Esophagus muscularis mucosa (tissue), 4 donors: ENCODE measurements at regions not wholly inside any gene's neighbourhood (a gene's known extent, or its start where the extent isn't known, plus 50 kb on each side); places are given as distances from the start of the nearest gene placed in this dataset.

ENCODE experiments used
- DNase-seq: peaks from one replicate; pipeline ENCODE4 v3.0.0-alpha.2; 2017; ENCODE audit errors: extremely low spot score
- H3K27ac ChIP-seq, 4 donors: fragments of 200-600 bp; sonication (generic); replicated peaks in 1 of 4; 1 replicate in 3 of 4; 2 replicates in 1 of 4; pipeline ENCODE4 v1.5.1; 2016 to 2019; ENCODE audit warnings: mild to moderate bottlenecking in 1 of 4
- H3K27me3 ChIP-seq, 4 donors: fragments of 200-600 bp; sonication (generic); one replicate each; pipeline versions ENCODE4 v1.5.1 to v1.6.0; 2016 to 2019
- H3K36me3 ChIP-seq, 4 donors: fragments of 200-600 bp; sonication (generic); one replicate each; pipeline ENCODE4 v1.5.1; 2016 to 2019
- H3K4me1 ChIP-seq, 4 donors: fragments of 200-600 bp; sonication (generic); one replicate each; pipeline ENCODE4 v1.5.1; 2016 to 2019
- H3K4me3 ChIP-seq, 4 donors: fragments of 200-600 bp; sonication (generic); 1 replicate in 2 of 4; 2 replicates in 2 of 4; pipeline ENCODE4 v1.5.1; 2016 to 2019; ENCODE audit warnings: mild to moderate bottlenecking in 4 of 4, moderate library complexity in 1 of 4
- H3K9me3 ChIP-seq, 4 donors: fragments of 200-600 bp; sonication (generic); 1 replicate in 3 of 4; 2 replicates in 1 of 4; pipeline ENCODE4 v1.5.1; 2016 to 2019
- CTCF ChIP-seq, 3 experiments: fragments of 200-600 bp in 2 of 3; fragments of 450-650 bp in 1 of 3; sonication (generic) in 2 of 3; IDR thresholded peaks; one replicate each; pipeline ENCODE4 v1.5.1; 2017 to 2019; ENCODE audit warnings: antibody characterized with exemption in 3 of 3, mild to moderate bottlenecking in 2 of 3, moderate library complexity in 1 of 3
- EP300 ChIP-seq: sonication (generic); formaldehyde crosslinking; IDR thresholded peaks from one replicate; pipeline ENCODE4 v1.6.1; 2017; ENCODE audit warnings: antibody characterized with exemption
- POLR2A ChIP-seq: fragments of 450-650 bp; IDR thresholded peaks from one replicate; pipeline ENCODE4 v1.6.1; 2017; ENCODE audit warnings: antibody characterized with exemption, moderate library complexity, mild to moderate bottlenecking, low read depth
- POLR2AphosphoS5 ChIP-seq, 2 donors: sonication (generic); formaldehyde crosslinking; IDR thresholded peaks; one replicate each; pipeline ENCODE4 v1.6.1; 2017; ENCODE audit warnings: antibody characterized with exemption in 2 of 2
- WGBS: methylation state at CpG from one replicate; pipeline ENCODE4 v1.1.5; 2018; 5-methylcytosine and 5-hydroxymethylcytosine counted together
- intact Hi-C: fragments of 100-400 bp; cut with DNase I; formaldehyde crosslinking; loops from one replicate; pipeline ENCODE4 v1.15.1; 2023

- no peak overlapping the region for H3K27ac ChIP-seq
- TF ChIP-seq POLR2AphosphoS5 (IDR thresholded peaks at IDR 0.05) (no peak), POLR2A (no peak), CTCF (IDR thresholded peaks at IDR 0.05) (no peak), EP300 (no peak)
- no peaks in the 10 kb centered on the region for H3K4me1 ChIP-seq
- WGBS, result 85% methylated on average over 9 of the region's 9 CpGs
- H3K36me3 ChIP-seq, result no peaks in the 10 kb centered on the region
- no peaks in the 10 kb centered on the region for H3K9me3 ChIP-seq
- H3K27me3 ChIP-seq, result no peaks in the 10 kb centered on the region
- DNase-seq, result no peak
- H3K4me3 ChIP-seq, result no peak overlapping the region
- intact Hi-C loops, result no loop called here
These were observed 504.9 kb upstream of the SEMA6D start for GRCh38 chr15:47212222-47213010.

GRCh38 chr15:47213883-47214282 lies 503.4 kb upstream of the SEMA6D start:
- Histone ChIP-seq H3K27me3 (no peaks in the 10 kb centered on the region), H3K4me3 (no peak overlapping the region), H3K4me1 (no peaks in the 10 kb centered on the region), H3K27ac (no peak overlapping the region), H3K36me3 (no peaks in the 10 kb centered on the region), H3K9me3 (no peaks in the 10 kb centered on the region)
- 74% methylated on average over 6 of the region's 6 CpGs for WGBS
- DNase-seq, result no peak
- intact Hi-C loops, result no loop called here
- TF ChIP-seq EP300, result no peak
- no peak for TF ChIP-seq POLR2AphosphoS5 (IDR thresholded peaks at IDR 0.05)
- no peak for TF ChIP-seq CTCF (IDR thresholded peaks at IDR 0.05)
- no peak for TF ChIP-seq POLR2A

- Histone ChIP-seq H3K27me3 (no peaks in the 10 kb centered on the region), H3K4me1 (no peaks in the 10 kb centered on the region), H3K36me3 (no peaks in the 10 kb centered on the region), H3K9me3 (no peaks in the 10 kb centered on the region), H3K4me3 (no peak overlapping the region), H3K27ac (no peak overlapping the region)
- intact Hi-C loops, result no loop called here
- no peak for TF ChIP-seq POLR2AphosphoS5 (IDR thresholded peaks at IDR 0.05)
- TF ChIP-seq POLR2A, result no peak
- TF ChIP-seq EP300, result no peak
- no peak for TF ChIP-seq CTCF (IDR thresholded peaks at IDR 0.05)
- 71% methylated on average over 1 of the region's 1 CpG for WGBS
- DNase-seq, result no peak
These were observed 499.0 kb upstream of the SEMA6D start for GRCh38 chr15:47218295-47218694.

- no peak for DNase-seq
- no peaks in the 10 kb centered on the region for H3K9me3 ChIP-seq
- H3K36me3 ChIP-seq, result no peaks in the 10 kb centered on the region
- WGBS, result 88% methylated on average over 1 of the region's 1 CpG
- intact Hi-C loops, result no loop called here
- H3K27me3 ChIP-seq, result no peaks in the 10 kb centered on the region
- no peak overlapping the region for H3K27ac ChIP-seq
- no peak overlapping the region for H3K4me3 ChIP-seq
- TF ChIP-seq EP300, result no peak
- no peak for TF ChIP-seq CTCF (IDR thresholded peaks at IDR 0.05)
- TF ChIP-seq POLR2AphosphoS5 (IDR thresholded peaks at IDR 0.05), result no peak
- no peak for TF ChIP-seq POLR2A
- H3K4me1 ChIP-seq, result no peaks in the 10 kb centered on the region
These were observed 472.9 kb upstream of the SEMA6D start for GRCh38 chr15:47244361-47244760.

GRCh38 chr15:47246317-47246716 lies 471.0 kb upstream of the SEMA6D start:
- Histone ChIP-seq H3K9me3 (no peaks in the 10 kb centered on the region), H3K27ac (no peak overlapping the region), H3K4me3 (no peak overlapping the region), H3K27me3 (no peaks in the 10 kb centered on the region), H3K36me3 (no peaks in the 10 kb centered on the region), H3K4me1 (no peaks in the 10 kb centered on the region)
- 97% methylated on average over 5 of the region's 5 CpGs for WGBS
- TF ChIP-seq POLR2A (no peak), EP300 (no peak), CTCF (IDR thresholded peaks at IDR 0.05) (no peak), POLR2AphosphoS5 (IDR thresholded peaks at IDR 0.05) (no peak)
- DNase-seq, result no peak
- intact Hi-C loops, result no loop called here
